Endothelial cell (in vitro differentiated cells): ENCODE measurements at regions not wholly inside any gene's neighbourhood (a gene's known extent, or its start where the extent isn't known, plus 50 kb on each side); places are given as distances from the start of the nearest gene placed in this dataset.

Experiments
- DNase-seq: peaks from one replicate; pipeline ENCODE4 v3.0.0; 2021; ENCODE audit warnings: low spot score
- H3K27ac Mint-ChIP-seq: one replicate; pipeline ENCODE4 v1.8.0; 2021; ENCODE audit warnings: mixed read lengths, inconsistent platforms; ENCODE audit not compliant: unreplicated experiment
- H3K27me3 Mint-ChIP-seq: one replicate; pipeline ENCODE4 v1.8.0; 2021; ENCODE audit warnings: mild to moderate bottlenecking, moderate library complexity, mixed read lengths, inconsistent platforms; ENCODE audit not compliant: unreplicated experiment
- H3K36me3 Mint-ChIP-seq: one replicate; pipeline ENCODE4 v1.8.0; 2021; ENCODE audit warnings: mild to moderate bottlenecking, low read depth, mixed read lengths, inconsistent platforms; ENCODE audit not compliant: unreplicated experiment
- H3K4me1 Mint-ChIP-seq: one replicate; pipeline ENCODE4 v1.8.0; 2021; ENCODE audit warnings: mild to moderate bottlenecking, mixed read lengths, inconsistent platforms; ENCODE audit not compliant: unreplicated experiment
- H3K4me3 Mint-ChIP-seq: one replicate; pipeline ENCODE4 v1.8.0; 2021; ENCODE audit warnings: mild to moderate bottlenecking, mixed read lengths, inconsistent platforms; ENCODE audit not compliant: unreplicated experiment
- H3K9me3 Mint-ChIP-seq: one replicate; pipeline ENCODE4 v1.8.0; 2021; ENCODE audit warnings: mixed read lengths, inconsistent platforms; ENCODE audit not compliant: unreplicated experiment
- CTCF ChIP-seq: fragments of 200-600 bp; sonication (generic); IDR thresholded peaks from one replicate; pipeline ENCODE4 v1.5.0; 2021; ENCODE audit warnings: antibody characterized with exemption; ENCODE audit not compliant: unreplicated experiment

- no peak for TF ChIP-seq CTCF
- Mint-ChIP-seq H3K4me1 (peaks cover 27% of the 10 kb centered on the region), H3K4me3 (no peak overlapping the region), H3K27me3 (peaks cover 9% of the 10 kb centered on the region), H3K9me3 (no peaks in the 10 kb centered on the region), H3K36me3 (no peaks in the 10 kb centered on the region), H3K27ac (no peak overlapping the region)
- no peak for DNase-seq
These were observed 50.7 kb upstream of the DLK1 start for GRCh38 chr14:100675699-100676684.
